ENCODE measurements at regions not wholly inside any gene's neighbourhood (a gene's known extent, or its start where the extent isn't known, plus 50 kb on each side); places are given as distances from the start of the nearest gene placed in this dataset.

DNA sequence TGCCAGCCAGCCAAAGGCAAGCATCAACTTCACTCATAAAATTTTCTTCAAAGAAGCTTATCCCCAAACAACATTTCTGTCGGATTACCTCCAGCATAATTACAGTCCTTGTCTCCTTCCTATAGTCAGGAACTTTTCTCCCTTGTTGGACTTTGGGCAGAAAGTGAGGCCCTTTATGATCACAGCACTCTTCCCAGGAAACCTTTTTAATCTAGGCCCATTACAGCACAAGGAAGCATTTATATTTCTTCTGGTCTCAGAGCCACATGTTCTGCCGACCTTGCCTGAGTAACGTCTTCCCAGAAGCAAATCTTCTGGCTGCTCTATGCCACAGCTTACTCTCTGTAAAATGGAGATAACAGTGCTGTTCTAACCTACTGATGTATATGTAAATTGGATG lies 437.2 kb upstream of the SLC35B3 start:
- no peak overlapping the region for H3K4ac ChIP-seq (ENCODE audit: low read depth, low read length)
- Mint-ChIP-seq H3K27me3 (ENCODE audit: low read depth) (no peaks in the 10 kb centered on the region), H3K9me3 (no peaks in the 10 kb centered on the region), H3K27ac (no peak overlapping the region), H3K36me3 (ENCODE audit: insufficient read depth in 1 of 3, low read depth in 3 of 3) (no peaks in the 10 kb centered on the region), H3K4me3 (no peak overlapping the region), H3K4me1 (peaks cover 10 to 11% of the 10 kb centered on the region in 2 experiments)
- H4K8ac ChIP-seq (replicated peaks; ENCODE audit: insufficient read length, low read depth, low read length) = no peak overlapping the region
- H3K79me2 ChIP-seq (ENCODE audit: insufficient read depth, low read length) = no peaks in the 10 kb centered on the region
- no peaks in the 10 kb centered on the region for H3K23me2 ChIP-seq (ENCODE audit: insufficient read length, low read depth, low read length, poor library complexity, severe bottlenecking)
- H3K79me1 ChIP-seq (ENCODE audit: insufficient read depth, low read depth, low read length, poor library complexity, severe bottlenecking) = no peaks in the 10 kb centered on the region
- H4K91ac ChIP-seq (ENCODE audit: insufficient read length, low read depth, low read length) = no peak overlapping the region
- H2BK15ac ChIP-seq (ENCODE audit: low read depth, low read length) = no peak overlapping the region
- no peak overlapping the region for H2BK12ac ChIP-seq (ENCODE audit: insufficient read length, low read depth, low read length)
- H4K20me1 ChIP-seq (ENCODE audit: control insufficient read depth, insufficient read depth, insufficient read length) = no peaks in the 10 kb centered on the region
- H2BK20ac ChIP-seq (ENCODE audit: low read depth, low read length, poor library complexity, severe bottlenecking) = no peak overlapping the region
- no peak for TF ChIP-seq CTCF (conservative IDR thresholded peaks at IDR 0.05)
- no peaks in the 10 kb centered on the region for H3K27me3 ChIP-seq (ENCODE audit: insufficient read depth, low read length)
- H3K23ac ChIP-seq (ENCODE audit: insufficient read length, low read depth, low read length) = no peak overlapping the region
- no peak for DNase-seq
- no peak overlapping the region for H3K56ac ChIP-seq (ENCODE audit: insufficient read length, low read depth, low read length)
- no peaks in the 10 kb centered on the region for H3K9me3 ChIP-seq (ENCODE audit: control insufficient read depth, low read depth, low read length)
- no peak overlapping the region for H3K27ac ChIP-seq (ENCODE audit: insufficient read length, low read depth, low read length)
- no peaks in the 10 kb centered on the region for H3K4me1 ChIP-seq (ENCODE audit: insufficient read depth, low read length)
- H2AK5ac ChIP-seq (ENCODE audit: insufficient read length, low read length) = no peak overlapping the region
- H4K5ac ChIP-seq (ENCODE audit: insufficient read length, low read depth, low read length) = no peak overlapping the region
- H3K14ac ChIP-seq (ENCODE audit: insufficient read depth, low read length) = no peak overlapping the region
- H3K4me2 ChIP-seq (ENCODE audit: insufficient read depth, insufficient read length, low read length) = no peak overlapping the region
- WGBS (ENCODE audit: extremely low coverage, insufficient read length, low lambda C conversion rate) = no CpG with 5 or more reads among the region's 3 CpGs
- H2BK5ac ChIP-seq (ENCODE audit: insufficient read length, low read length) = no peak overlapping the region
- no peak overlapping the region for H2AFZ ChIP-seq (ENCODE audit: low read length)
- H3K9ac ChIP-seq (ENCODE audit: extremely low read depth, insufficient read length, low read length) = no peak overlapping the region
- H3K18ac ChIP-seq (ENCODE audit: insufficient read length, low read depth, low read length) = no peak overlapping the region
- no peak overlapping the region for H2BK120ac ChIP-seq (ENCODE audit: low read depth, low read length, poor library complexity, severe bottlenecking)
- no peak overlapping the region for H3T11ph ChIP-seq (ENCODE audit: low read length)

All from H9 (cell line).